HL-60 (cell line): ENCODE measurements at regions not wholly inside any gene's neighbourhood (a gene's known extent, or its start where the extent isn't known, plus 50 kb on each side); places are given as distances from the start of the nearest gene placed in this dataset.

Experiments
- DNase-seq, 2 experiments: peaks; one replicate each; pipeline ENCODE4 v3.0.0-alpha.2; 2010 to 2020; ENCODE audit warnings: low read depth in 1 of 2, low spot score in 1 of 2
- H3K27ac ChIP-seq: fragments of 250-450 bp; sonication (Bioruptor Pico); replicated peaks from 2 replicates; pipeline ENCODE4 v1.5.1; 2020; ENCODE audit warnings: mild to moderate bottlenecking, moderate library complexity
- H3K27me3 ChIP-seq: fragments of 250-450 bp; sonication (Bioruptor Pico); 2 replicates; pipeline ENCODE4 v1.5.1; 2021; ENCODE audit warnings: mild to moderate bottlenecking, moderate library complexity; ENCODE audit not compliant: insufficient read depth, poor library complexity, severe bottlenecking
- H3K4me3 ChIP-seq: replicated peaks from 2 replicates; pipeline ENCODE4 v1.5.1; 2011; ENCODE audit warnings: mild to moderate bottlenecking, control low read depth, low read length; ENCODE audit not compliant: insufficient read depth
- GABPA ChIP-seq: IDR thresholded peaks from 2 replicates; pipeline ENCODE4 v1.6.1; 2012; ENCODE audit warnings: low read depth
- POLR2AphosphoS5 ChIP-seq: IDR thresholded peaks from 2 replicates; pipeline ENCODE4 v1.6.1; 2012; ENCODE audit warnings: low read depth
- SPI1 ChIP-seq: IDR thresholded peaks from 2 replicates; pipeline ENCODE4 v1.6.1; 2012; ENCODE audit warnings: low read depth, mild to moderate bottlenecking, borderline replicate concordance
- TF ChIP-seq, protein P1 (sequence below): IDR thresholded peaks from 2 replicates; pipeline ENCODE4 v1.6.1; 2012; ENCODE audit warnings: low read depth; ENCODE audit not compliant: insufficient replicate concordance
- TF ChIP-seq, protein P2 (sequence below): IDR thresholded peaks from one replicate; pipeline ENCODE4 v1.5.1; 2011; ENCODE audit warnings: low read length, control low read depth, inconsistent platforms; ENCODE audit not compliant: insufficient read depth

DNA sequence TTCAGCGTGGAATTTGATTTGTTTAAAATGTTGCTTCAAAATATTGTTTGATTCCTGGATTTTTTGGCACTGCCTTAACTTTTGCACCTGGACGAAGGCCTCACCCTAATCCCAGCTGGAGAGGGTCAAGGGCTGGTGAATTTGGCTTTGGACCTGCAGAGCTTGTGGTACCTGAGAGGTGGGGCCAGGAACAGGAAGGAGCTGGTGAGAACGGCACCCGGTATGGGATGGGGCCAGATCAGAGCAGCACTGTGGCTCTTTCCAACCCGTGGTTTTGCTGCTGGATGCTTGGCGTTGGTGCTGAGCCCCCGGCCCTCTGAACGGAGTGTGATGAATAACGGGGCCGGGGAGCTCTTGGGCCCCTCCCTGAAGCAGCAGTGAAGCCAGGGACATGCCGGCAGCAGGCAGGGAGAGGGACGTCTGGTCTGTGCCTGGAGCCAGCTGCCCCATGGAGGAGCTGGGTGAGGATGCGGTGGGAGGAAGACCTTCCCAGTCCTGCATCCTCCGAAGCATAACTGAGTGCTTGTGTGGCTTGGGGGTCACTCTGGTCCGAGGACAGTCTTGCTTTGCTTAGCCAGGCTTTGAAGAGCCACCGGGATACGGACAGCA is 275.4 kb downstream of the SEC14L1 start:
- DNase-seq: no peak
- no peaks in the 10 kb centered on the region for H3K27me3 ChIP-seq
- no peak overlapping the region for H3K4me3 ChIP-seq
- TF ChIP-seq GABPA: no peak
- TF ChIP-seq, protein P1, sequence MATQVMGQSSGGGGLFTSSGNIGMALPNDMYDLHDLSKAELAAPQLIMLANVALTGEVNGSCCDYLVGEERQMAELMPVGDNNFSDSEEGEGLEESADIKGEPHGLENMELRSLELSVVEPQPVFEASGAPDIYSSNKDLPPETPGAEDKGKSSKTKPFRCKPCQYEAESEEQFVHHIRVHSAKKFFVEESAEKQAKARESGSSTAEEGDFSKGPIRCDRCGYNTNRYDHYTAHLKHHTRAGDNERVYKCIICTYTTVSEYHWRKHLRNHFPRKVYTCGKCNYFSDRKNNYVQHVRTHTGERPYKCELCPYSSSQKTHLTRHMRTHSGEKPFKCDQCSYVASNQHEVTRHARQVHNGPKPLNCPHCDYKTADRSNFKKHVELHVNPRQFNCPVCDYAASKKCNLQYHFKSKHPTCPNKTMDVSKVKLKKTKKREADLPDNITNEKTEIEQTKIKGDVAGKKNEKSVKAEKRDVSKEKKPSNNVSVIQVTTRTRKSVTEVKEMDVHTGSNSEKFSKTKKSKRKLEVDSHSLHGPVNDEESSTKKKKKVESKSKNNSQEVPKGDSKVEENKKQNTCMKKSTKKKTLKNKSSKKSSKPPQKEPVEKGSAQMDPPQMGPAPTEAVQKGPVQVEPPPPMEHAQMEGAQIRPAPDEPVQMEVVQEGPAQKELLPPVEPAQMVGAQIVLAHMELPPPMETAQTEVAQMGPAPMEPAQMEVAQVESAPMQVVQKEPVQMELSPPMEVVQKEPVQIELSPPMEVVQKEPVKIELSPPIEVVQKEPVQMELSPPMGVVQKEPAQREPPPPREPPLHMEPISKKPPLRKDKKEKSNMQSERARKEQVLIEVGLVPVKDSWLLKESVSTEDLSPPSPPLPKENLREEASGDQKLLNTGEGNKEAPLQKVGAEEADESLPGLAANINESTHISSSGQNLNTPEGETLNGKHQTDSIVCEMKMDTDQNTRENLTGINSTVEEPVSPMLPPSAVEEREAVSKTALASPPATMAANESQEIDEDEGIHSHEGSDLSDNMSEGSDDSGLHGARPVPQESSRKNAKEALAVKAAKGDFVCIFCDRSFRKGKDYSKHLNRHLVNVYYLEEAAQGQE: no peak
- TF ChIP-seq SPI1: no peak
- TF ChIP-seq POLR2AphosphoS5: no peak
- TF ChIP-seq, protein P2, sequence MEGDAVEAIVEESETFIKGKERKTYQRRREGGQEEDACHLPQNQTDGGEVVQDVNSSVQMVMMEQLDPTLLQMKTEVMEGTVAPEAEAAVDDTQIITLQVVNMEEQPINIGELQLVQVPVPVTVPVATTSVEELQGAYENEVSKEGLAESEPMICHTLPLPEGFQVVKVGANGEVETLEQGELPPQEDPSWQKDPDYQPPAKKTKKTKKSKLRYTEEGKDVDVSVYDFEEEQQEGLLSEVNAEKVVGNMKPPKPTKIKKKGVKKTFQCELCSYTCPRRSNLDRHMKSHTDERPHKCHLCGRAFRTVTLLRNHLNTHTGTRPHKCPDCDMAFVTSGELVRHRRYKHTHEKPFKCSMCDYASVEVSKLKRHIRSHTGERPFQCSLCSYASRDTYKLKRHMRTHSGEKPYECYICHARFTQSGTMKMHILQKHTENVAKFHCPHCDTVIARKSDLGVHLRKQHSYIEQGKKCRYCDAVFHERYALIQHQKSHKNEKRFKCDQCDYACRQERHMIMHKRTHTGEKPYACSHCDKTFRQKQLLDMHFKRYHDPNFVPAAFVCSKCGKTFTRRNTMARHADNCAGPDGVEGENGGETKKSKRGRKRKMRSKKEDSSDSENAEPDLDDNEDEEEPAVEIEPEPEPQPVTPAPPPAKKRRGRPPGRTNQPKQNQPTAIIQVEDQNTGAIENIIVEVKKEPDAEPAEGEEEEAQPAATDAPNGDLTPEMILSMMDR: no peak
- no peak overlapping the region for H3K27ac ChIP-seq

DNA sequence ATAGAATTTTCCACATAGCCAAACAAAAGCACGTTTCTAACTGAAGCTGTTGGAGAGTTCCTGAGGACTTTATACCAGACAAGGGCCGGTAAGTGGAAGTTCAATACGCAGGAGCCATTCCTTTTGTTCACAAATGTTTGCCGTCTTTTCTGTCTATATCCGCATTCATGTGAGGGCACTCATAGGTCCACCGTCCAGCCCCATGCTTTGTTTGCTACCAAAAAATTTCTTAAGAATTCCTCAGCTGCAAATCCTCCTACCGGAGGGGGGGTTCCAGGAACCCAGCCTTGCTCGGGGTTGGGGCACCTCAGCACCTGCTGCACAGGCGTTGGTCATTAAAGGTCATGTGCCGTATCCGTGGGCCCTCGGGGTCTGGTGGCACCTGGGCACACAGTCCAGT is 276.8 kb downstream of the SEC14L1 start:
- no peak overlapping the region for H3K27ac ChIP-seq
- DNase-seq: no peak
- TF ChIP-seq POLR2AphosphoS5 (no peak), GABPA (no peak), SPI1 (no peak)
- TF ChIP-seq, protein P1: no peak
- TF ChIP-seq, protein P2: no peak
- H3K4me3 ChIP-seq: no peak overlapping the region
- H3K27me3 ChIP-seq: no peaks in the 10 kb centered on the region

DNA sequence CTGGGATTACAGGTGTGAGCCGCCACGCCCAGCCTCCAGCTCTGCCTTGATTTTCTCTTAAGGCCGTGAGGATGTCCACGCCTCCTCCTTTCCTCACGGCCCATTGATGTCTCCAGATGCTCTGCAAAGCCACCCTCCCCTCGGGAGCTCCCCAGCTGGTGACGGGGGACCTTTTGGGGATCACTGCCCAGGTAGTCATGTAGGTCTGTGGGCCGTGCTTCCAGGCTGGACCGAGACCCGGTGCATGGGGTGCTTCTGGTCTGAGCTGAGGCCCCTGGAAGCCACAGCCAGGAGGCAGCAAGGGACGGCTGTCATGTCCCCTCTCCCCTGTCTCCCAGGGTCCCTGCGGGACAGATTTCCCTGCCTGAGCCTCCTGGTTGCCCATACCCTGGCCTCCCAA is 277.8 kb downstream of the SEC14L1 start:
- TF ChIP-seq, protein P1: no peak
- TF ChIP-seq POLR2AphosphoS5 (no peak), SPI1 (no peak), GABPA (no peak)
- TF ChIP-seq, protein P2: no peak
- Histone ChIP-seq H3K4me3 (no peak overlapping the region), H3K27me3 (no peaks in the 10 kb centered on the region), H3K27ac (no peak overlapping the region)
- DNase-seq: no peak
